H9 (cell line): ENCODE measurements at regions not wholly inside any gene's neighbourhood (a gene's known extent, or its start where the extent isn't known, plus 50 kb on each side); places are given as distances from the start of the nearest gene placed in this dataset.

Experiments used
- DNase-seq: peaks from one replicate; pipeline ENCODE4 v3.0.0-alpha.2; 2017
- H2AFZ ChIP-seq: one replicate; pipeline ENCODE4 v1.6.1; 2013; ENCODE audit warnings: mild to moderate bottlenecking, low read length, control low read depth, moderate library complexity
- H2AK5ac ChIP-seq: 2 replicates; pipeline ENCODE4 v1.6.1; 2013; ENCODE audit warnings: low read length, control low read depth, mixed read lengths; ENCODE audit not compliant: insufficient read length
- H2BK120ac ChIP-seq: one replicate; pipeline ENCODE4 v1.6.1; 2013; ENCODE audit warnings: low read depth, mild to moderate bottlenecking, low read length, control low read depth, inconsistent platforms; ENCODE audit not compliant: poor library complexity, severe bottlenecking
- H2BK12ac ChIP-seq: 2 replicates; pipeline ENCODE4 v1.6.1; 2013; ENCODE audit warnings: low read length, control low read depth, mixed read lengths, low read depth; ENCODE audit not compliant: insufficient read length
- H2BK15ac ChIP-seq: 2 replicates; pipeline ENCODE4 v1.6.1; 2013; ENCODE audit warnings: low read depth, low read length, control low read depth
- H2BK20ac ChIP-seq: one replicate; pipeline ENCODE4 v1.6.1; 2013; ENCODE audit warnings: low read depth, mild to moderate bottlenecking, low read length, control low read depth, inconsistent platforms; ENCODE audit not compliant: poor library complexity, severe bottlenecking
- H2BK5ac ChIP-seq: 2 replicates; pipeline ENCODE4 v1.6.1; 2013; ENCODE audit warnings: low read length, control low read depth, mixed read lengths; ENCODE audit not compliant: insufficient read length
- H3K14ac ChIP-seq: 2 replicates; pipeline ENCODE4 v1.6.1; 2013; ENCODE audit warnings: low read length, control low read depth; ENCODE audit not compliant: insufficient read depth
- H3K18ac ChIP-seq: 2 replicates; pipeline ENCODE4 v1.6.1; 2013; ENCODE audit warnings: low read depth, mild to moderate bottlenecking, mixed read lengths, low read length, control low read depth; ENCODE audit not compliant: insufficient read length
- H3K23ac ChIP-seq: 2 replicates; pipeline ENCODE4 v1.6.1; 2013; ENCODE audit warnings: low read length, control low read depth, mixed read lengths, low read depth; ENCODE audit not compliant: insufficient read length
- H3K23me2 ChIP-seq: 2 replicates; pipeline ENCODE4 v1.6.1; 2013; ENCODE audit warnings: low read depth, mild to moderate bottlenecking, mixed read lengths, low read length, control low read depth; ENCODE audit not compliant: insufficient read length, poor library complexity, severe bottlenecking
- H3K27ac ChIP-seq: 2 replicates; pipeline ENCODE4 v1.5.1; 2013; ENCODE audit warnings: low read length, control low read depth, mixed read lengths, low read depth; ENCODE audit not compliant: insufficient read length
- H3K27me3 ChIP-seq: 2 replicates; pipeline ENCODE4 v1.6.1; 2013; ENCODE audit warnings: low read length, control low read depth, inconsistent platforms; ENCODE audit not compliant: insufficient read depth
- H3K4ac ChIP-seq: 2 replicates; pipeline ENCODE4 v1.6.1; 2013; ENCODE audit warnings: low read depth, mild to moderate bottlenecking, control low read depth, inconsistent platforms, low read length, moderate library complexity
- H3K4me1 ChIP-seq: 2 replicates; pipeline ENCODE4 v1.6.1; 2013; ENCODE audit warnings: low read length, control low read depth, inconsistent platforms; ENCODE audit not compliant: insufficient read depth
- H3K4me2 ChIP-seq: 2 replicates; pipeline ENCODE4 v1.6.1; 2013; ENCODE audit warnings: low read length, control low read depth, mixed read lengths; ENCODE audit not compliant: insufficient read length, insufficient read depth
- H3K56ac ChIP-seq: 2 replicates; pipeline ENCODE4 v1.6.1; 2013; ENCODE audit warnings: low read depth, mild to moderate bottlenecking, mixed read lengths, low read length, control low read depth; ENCODE audit not compliant: insufficient read length
- H3K79me1 ChIP-seq: 2 replicates; pipeline ENCODE4 v1.6.1; 2013; ENCODE audit warnings: low read depth, mild to moderate bottlenecking, moderate library complexity, low read length, control low read depth, inconsistent platforms; ENCODE audit not compliant: insufficient read depth, poor library complexity, severe bottlenecking
- H3K79me2 ChIP-seq: 2 replicates; pipeline ENCODE4 v1.6.1; 2013; ENCODE audit warnings: low read length, control low read depth, inconsistent platforms; ENCODE audit not compliant: insufficient read depth
- H3K9ac ChIP-seq: 2 replicates; pipeline ENCODE4 v1.6.1; 2013; ENCODE audit warnings: low read length, control low read depth, mixed read lengths; ENCODE audit not compliant: insufficient read length; ENCODE audit errors: extremely low read depth
- H3K9me3 ChIP-seq: one replicate; pipeline ENCODE4 v1.6.1; 2013; ENCODE audit warnings: low read depth, low read length, inconsistent platforms; ENCODE audit not compliant: control insufficient read depth
- H3T11ph ChIP-seq: one replicate; pipeline ENCODE4 v1.6.1; 2013; ENCODE audit warnings: mild to moderate bottlenecking, low read length, control low read depth, inconsistent platforms
- H4K20me1 ChIP-seq: one replicate; pipeline ENCODE4 v1.6.1; 2013; ENCODE audit not compliant: control insufficient read depth, insufficient read length, insufficient read depth
- H4K5ac ChIP-seq: 2 replicates; pipeline ENCODE4 v1.6.1; 2013; ENCODE audit warnings: low read depth, mild to moderate bottlenecking, mixed read lengths, low read length, control low read depth; ENCODE audit not compliant: insufficient read length
- H4K8ac ChIP-seq: replicated peaks from 2 replicates; pipeline ENCODE4 v1.6.1; 2013; ENCODE audit warnings: low read length, control low read depth, mixed read lengths, low read depth; ENCODE audit not compliant: insufficient read length
- H4K91ac ChIP-seq: 2 replicates; pipeline ENCODE4 v1.6.1; 2013; ENCODE audit warnings: low read depth, mild to moderate bottlenecking, moderate library complexity, mixed read lengths, low read length, control low read depth; ENCODE audit not compliant: insufficient read length
- H3K27ac Mint-ChIP-seq, 3 experiments: 2 replicates in 2 of 3; 3 replicates in 1 of 3; pipeline ENCODE4 v1.8.0; 2020 to 2021; ENCODE audit warnings: mixed read lengths in 3 of 3, mild to moderate bottlenecking in 1 of 3, moderate library complexity in 1 of 3
- H3K27me3 Mint-ChIP-seq: 2 replicates; pipeline ENCODE4 v1.8.0; 2021; ENCODE audit warnings: low read depth, mild to moderate bottlenecking, moderate library complexity, mixed read lengths
- H3K36me3 Mint-ChIP-seq, 3 experiments: 2 replicates in 2 of 3; 3 replicates in 1 of 3; pipeline ENCODE4 v1.8.0; 2020 to 2021; ENCODE audit warnings: low read depth in 3 of 3, mixed read lengths in 3 of 3; ENCODE audit not compliant: insufficient read depth in 1 of 3
- H3K4me1 Mint-ChIP-seq, 2 experiments: 2 replicates each; pipeline ENCODE4 v1.8.0; 2020; ENCODE audit warnings: mixed read lengths in 2 of 2
- H3K4me3 Mint-ChIP-seq, 2 experiments: 2 replicates in 1 of 2; 3 replicates in 1 of 2; pipeline ENCODE4 v1.8.0; 2020 to 2021; ENCODE audit warnings: mild to moderate bottlenecking in 2 of 2, mixed read lengths in 2 of 2, moderate library complexity in 1 of 2
- H3K9me3 Mint-ChIP-seq, 2 experiments: 2 replicates in 1 of 2; 3 replicates in 1 of 2; pipeline ENCODE4 v1.8.0; 2020; ENCODE audit warnings: mild to moderate bottlenecking in 2 of 2, mixed read lengths in 2 of 2, moderate library complexity in 1 of 2
- CTCF ChIP-seq: fragments of 200-600 bp; sonication (generic); conservative IDR thresholded peaks from 3 replicates; pipeline ENCODE4 v1.8.0; 2021; ENCODE audit warnings: antibody characterized with exemption, mild to moderate bottlenecking
- WGBS: extraction: QIAGEN DNeasy Blood & Tissue Kit; methylation state at CpG from one replicate; pipeline ENCODE4 v1.1.7; 2013; ENCODE audit warnings: missing lambda C conversion rate, low lambda C conversion rate, mixed read lengths; ENCODE audit not compliant: insufficient read length; ENCODE audit errors: extremely low coverage; 5-methylcytosine and 5-hydroxymethylcytosine counted together

DNA sequence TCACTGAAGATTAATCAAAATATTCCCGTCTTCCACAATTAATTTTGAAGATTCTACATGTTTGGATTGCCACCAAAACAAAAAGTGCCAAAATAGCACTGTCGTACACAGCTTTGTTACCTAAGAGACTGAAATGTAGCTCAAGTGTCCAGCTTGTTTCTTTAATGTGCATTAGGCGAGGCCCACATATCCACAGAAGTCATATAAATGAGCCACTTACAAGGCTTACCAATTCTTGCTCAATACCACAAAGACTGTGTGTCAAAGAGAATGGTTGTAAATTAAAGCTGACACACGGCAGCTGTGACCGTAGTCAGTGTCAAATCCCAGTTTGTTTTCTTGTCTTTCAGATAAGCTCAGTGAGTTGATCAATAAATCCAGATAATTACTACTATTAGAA lies 639.4 kb upstream of the TBL1XR1 start:
- Mint-ChIP-seq H3K4me3 (no peak overlapping the region), H3K27me3 (no peaks in the 10 kb centered on the region), H3K9me3 (no peaks in the 10 kb centered on the region), H3K27ac (no peak overlapping the region), H3K4me1 (peaks cover 7 to 11% of the 10 kb centered on the region in 2 experiments), H3K36me3 (no peaks in the 10 kb centered on the region)
- Histone ChIP-seq H2BK12ac (no peak overlapping the region), H3K56ac (no peak overlapping the region), H3T11ph (no peak overlapping the region), H3K14ac (no peak overlapping the region), H2BK5ac (no peak overlapping the region), H2BK120ac (no peak overlapping the region), H3K18ac (no peak overlapping the region), H3K4me2 (no peak overlapping the region), H3K27ac (no peak overlapping the region), H3K79me1 (no peaks in the 10 kb centered on the region), H3K79me2 (no peaks in the 10 kb centered on the region), H4K5ac (no peak overlapping the region), H3K27me3 (no peaks in the 10 kb centered on the region), H3K4me1 (no peaks in the 10 kb centered on the region), H4K20me1 (no peaks in the 10 kb centered on the region), H2AFZ (no peak overlapping the region), H3K23ac (no peak overlapping the region), H2AK5ac (no peak overlapping the region), H2BK20ac (no peak overlapping the region), H2BK15ac (no peak overlapping the region), H3K9ac (no peak overlapping the region), H3K23me2 (no peaks in the 10 kb centered on the region), H4K91ac (no peak overlapping the region), H3K9me3 (no peaks in the 10 kb centered on the region), H4K8ac (no peak overlapping the region), H3K4ac (no peak overlapping the region)
- no CpG with 5 or more reads among the region's 5 CpGs for WGBS
- no peak for DNase-seq
- TF ChIP-seq CTCF = no peak
